HPDE6-E6E7 (cell line): ENCODE measurements at regions not wholly inside any gene's neighbourhood (a gene's known extent, or its start where the extent isn't known, plus 50 kb on each side); places are given as distances from the start of the nearest gene placed in this dataset.
"Not testable (repeated sequence)": the region's sequence is repeated elsewhere in the genome, so short reads cannot be mapped to it uniquely, and the experiment has no call there.

Experiments used
- DNase-seq: peaks from one replicate; pipeline ENCODE4 v3.0.0; 2011; ENCODE audit warnings: missing footprints; ENCODE audit errors: extremely low spot score

DNA sequence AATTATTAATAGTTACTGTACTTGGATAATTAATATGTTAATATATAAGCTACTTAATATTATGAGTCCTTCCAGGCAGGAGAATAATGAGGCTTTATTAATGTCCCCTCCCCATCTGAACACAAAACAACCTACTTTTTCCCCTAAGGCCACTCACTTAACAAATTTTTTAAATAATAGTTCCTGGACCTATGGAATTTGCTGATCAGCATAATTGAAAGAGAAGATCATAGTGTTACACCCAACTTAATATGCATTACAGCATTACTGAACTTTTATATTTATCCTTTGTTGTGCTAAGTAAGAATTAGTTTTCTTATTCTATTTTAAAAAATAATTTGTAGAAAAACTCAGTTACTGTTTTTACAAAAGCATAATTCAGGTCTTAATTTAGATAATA is 1537.7 kb upstream of the GOT2 start:
- DNase-seq: no peak

DNA sequence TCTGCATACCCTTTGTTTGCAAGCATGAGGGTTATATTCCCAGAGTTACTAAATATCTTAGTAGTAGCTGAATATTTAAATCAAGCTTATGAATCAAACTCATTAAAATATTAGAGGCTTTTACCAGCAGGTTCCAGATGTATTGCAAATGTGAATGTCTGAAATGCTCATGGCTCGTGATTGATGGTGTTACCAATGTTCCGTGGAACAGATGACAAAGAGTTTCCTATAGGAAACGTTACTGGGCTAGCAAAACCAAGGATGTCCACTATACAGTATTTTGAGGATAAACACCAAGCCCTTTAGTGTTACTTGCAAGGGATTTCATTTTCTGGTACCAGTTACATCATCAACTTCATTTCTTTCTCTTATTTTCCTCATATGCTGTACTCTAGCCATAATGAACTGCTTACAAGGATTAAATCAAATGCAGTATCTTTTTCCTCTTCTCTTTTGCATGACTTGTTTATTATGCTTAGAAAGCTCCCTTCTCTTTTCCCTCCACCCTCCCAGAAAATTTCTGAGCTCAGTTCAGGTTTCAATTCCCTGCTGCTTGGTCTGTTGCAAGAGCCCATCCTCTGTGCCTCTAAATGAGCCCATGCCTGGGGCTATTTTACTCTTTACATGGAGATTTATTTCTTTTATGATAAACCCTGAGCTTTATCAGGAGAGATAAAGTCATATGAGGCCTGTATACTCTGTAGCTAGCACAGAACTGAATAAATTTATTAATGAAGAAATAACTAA is 1537.1 kb upstream of the GOT2 start:
- DNase-seq: no peak

DNA sequence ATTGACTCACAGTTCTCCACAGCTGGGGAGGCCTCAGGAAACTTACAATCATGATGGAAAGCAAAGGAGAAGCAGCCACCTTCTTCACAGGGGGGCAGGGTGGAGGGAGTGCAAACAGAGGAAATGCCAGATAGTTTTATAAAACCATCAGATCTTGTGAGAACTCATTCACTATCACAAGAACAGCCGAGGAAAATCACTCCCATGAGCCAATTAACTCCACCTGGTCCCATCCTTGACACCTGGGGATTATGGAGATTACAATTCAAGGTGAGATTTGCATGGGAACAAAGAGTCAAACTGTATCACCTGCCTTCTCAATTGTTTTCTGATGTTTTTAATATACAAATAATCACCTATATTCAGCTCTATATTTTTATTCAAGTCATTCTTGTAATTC is 1527.3 kb upstream of the GOT2 start:
- DNase-seq: no peak

DNA sequence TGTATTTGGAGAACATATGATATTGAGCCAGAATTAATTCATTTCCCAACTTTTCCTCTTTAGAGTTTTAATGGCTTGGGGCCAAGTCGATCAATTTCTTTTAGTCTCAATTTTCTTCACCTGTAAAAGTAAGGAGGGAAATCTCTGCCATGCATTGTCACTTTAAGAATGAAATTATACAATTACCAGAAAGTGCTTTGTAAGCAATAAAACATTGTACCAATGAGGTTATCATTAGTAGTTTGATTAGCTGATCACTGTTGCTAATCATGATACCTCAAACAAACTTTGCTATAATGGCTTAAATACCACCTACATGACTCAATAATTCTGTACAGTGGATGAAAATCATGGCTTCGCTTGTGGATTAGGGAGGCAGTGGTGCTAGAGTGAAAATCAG is 1525.8 kb upstream of the GOT2 start:
- no peak for DNase-seq

DNA sequence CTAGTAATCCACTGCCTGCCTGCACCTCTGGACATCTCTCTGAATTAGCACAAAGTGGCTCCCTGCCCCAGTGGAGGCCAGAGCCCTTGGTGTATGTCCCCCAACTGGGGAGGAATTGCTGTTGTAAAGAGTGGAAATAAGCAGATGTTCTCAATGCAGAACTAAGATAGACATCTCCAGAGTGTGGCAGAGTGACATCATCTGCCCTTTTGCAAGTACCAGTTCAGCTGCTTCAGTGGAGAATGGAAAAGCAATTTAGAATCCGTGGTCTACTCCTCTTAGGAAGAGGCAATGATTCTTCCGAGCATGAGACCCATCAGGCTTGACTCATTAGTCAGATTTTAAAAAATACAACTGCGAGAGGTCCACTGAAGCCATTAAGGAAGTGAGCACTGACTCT is 1512.0 kb upstream of the GOT2 start:
- DNase-seq: no peak

DNA sequence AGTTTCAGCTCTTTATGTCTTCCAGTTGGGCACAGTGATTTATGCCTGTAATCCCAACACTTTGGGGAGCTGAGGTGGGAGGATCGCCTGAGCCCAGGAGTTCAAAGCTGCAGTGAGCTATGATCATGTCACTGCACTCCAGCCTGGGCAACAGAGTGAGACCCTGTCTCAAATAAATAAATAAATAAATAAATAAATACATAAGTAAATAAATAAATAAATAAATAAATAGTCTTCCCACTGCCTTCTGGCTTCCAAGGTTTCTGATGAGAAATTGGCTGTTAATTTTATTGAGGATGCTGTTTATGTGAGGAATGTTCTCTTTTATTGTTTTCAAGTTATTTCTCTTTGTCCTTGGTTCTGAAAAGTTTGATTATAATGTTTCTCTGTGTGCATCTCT is 1507.6 kb upstream of the GOT2 start:
- no peak for DNase-seq

DNA sequence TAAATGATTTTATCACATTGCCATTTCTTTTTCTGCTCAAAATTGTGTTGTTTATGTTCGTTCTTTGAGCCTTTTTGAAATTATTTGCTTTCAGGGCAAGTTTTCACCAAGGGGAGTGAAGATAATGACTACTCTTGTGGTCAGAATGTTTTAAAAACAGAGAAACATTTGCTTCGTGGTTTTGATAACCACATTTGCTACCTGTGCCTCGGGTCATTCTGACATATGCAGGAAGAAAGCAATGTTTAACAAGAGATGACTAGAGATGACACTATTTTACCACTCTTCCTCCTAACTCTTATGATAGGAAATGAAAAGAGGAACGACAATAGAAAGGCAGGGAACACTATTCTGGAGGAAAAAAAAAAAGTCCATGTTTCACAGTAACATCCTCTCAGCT is 1496.5 kb upstream of the GOT2 start:
- DNase-seq: peak; percentile 9

DNA sequence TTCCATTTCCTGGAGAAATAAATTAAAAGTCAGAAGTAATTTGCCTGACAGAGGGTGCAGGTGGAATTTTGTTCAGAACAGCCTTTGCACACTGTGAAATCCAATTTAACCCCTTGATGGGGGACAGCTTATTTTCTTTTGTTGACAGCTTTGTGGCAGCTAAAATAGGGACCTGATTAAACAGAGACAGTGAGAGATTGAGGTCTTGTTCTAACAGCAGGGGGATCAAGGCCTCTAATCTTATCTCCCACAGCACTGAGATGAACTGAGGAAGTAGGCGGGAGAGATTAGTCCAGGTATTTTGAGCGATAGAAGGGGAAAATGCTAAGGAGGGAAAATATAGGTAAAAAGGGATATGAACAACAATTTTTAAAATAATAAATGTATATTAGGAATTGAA is 1491.4 kb upstream of the GOT2 start:
- DNase-seq: no peak

DNA sequence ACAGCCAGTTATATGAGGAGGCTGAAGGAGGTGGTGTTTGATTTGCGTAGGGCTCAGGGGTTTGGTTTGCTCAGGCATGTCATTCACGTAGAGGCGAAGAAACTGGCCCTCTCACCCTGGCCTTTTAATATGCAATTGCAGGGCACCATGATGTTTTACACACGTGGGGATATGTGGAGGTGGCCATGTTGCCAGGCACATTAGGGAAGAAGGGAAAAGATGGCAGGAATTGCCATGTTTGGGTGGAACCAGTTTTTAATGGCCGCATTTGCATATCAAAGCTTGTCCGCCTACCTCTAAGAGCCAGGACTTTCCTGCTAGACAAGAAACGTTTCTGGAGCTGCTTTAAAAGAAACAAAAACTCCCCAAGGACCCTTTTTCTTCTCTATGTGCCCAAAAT is 1483.7 kb upstream of the GOT2 start:
- DNase-seq: no peak

DNA sequence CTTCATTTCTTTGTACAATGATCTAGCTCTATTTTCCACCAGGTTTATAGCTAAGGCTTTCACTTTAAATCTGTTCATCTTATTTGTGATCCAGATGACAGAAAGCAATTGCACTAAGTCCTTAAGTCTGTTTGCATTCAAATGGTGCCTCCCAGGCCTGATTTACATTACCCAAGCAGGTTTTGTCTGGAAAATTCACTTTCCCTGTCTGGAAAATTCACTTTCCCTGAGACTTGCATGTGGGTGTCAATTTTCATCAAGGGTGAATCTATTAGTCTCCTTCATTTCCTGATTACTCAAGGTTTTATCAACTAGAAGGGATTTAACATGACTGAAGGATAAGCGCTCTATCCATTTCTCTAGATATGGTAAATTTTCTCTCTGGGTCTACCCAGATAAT is 1480.2 kb upstream of the GOT2 start:
- no peak for DNase-seq

DNA sequence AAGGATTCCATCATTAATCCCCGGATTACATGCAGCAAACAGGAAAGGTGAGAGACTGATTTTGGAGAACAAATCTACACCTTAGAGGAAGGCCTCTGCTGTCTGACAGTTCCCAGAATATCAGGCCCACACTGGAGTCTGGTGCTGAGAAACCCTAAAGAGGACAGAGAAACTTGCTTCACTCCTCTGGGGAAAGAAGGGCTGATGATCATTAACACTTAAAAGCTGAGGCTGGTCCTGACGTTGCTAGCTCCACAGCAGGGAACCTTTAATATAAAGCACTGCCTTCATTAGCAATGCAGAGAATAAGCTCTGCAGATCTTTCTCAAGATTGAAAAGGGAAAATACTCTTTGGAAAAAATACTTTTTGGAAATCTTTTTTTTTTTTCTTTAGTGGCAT is 1472.4 kb upstream of the GOT2 start:
- no peak for DNase-seq

DNA sequence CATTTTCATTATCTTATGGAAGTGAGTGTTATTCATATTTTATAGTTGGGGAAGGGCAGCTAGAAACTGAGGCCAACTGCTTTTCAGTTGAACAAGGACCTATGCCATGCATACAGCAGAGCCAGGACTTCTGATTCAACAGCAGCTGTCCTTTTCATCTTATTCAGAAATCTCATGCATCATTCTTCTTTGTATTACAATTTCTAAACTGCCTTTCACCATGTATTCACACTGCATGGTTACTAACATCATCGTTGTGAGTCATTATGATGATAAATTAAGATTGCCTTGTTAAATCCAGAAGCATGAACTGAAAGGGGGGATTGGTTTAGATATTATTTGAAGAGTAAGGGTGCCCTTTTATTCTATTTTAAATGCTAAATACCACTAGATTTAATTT is 1470.1 kb upstream of the GOT2 start:
- no peak for DNase-seq

DNA sequence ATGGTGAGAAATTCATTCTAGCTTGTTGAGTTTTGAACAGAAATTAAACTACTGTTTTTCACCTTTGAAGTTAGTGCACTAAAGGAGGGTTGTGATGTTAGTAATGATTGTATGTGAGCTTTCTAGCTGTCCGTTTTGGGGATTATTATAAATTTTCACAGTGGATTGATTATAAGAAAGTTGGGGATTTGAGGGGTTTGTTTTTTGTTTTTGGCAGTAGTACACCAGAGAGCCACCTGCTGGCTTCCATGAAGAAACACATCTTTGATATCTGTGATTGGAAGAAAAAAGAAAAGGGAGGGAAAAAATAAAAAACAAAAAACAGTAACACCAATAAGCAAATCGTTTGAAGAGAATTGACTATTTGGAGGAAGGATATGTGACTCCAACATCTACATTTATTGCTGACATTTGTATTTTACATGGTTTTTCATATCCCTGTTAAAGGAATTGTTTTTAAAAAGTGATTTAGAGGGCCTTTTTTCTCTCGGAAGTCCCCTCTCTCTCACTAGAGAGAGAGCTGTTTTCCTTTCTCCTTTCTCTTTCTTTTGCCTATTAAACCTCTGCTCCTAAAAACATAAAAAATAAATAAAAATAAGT is 1469.5 kb upstream of the GOT2 start:
- no peak for DNase-seq

DNA sequence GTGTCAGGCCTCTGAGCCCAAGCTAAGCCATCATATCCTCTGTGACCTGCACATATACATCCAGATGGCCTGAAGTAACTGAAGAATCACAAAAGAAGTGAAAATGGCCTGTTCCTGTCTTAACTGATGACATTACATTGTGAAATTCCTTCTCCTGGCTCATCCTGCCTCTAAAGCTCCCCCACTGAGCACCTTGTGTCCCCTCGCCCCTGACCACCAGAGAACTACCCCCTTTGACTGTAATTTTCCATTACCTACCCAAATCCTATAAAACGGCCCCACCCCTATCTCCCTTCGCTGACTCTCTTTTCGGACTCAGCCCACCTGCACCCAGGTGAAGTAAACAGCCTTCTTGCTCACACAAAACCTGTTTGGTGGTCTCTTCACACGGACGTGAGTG is 1466.6 kb upstream of the GOT2 start:
- not testable (repeated sequence) for DNase-seq

DNA sequence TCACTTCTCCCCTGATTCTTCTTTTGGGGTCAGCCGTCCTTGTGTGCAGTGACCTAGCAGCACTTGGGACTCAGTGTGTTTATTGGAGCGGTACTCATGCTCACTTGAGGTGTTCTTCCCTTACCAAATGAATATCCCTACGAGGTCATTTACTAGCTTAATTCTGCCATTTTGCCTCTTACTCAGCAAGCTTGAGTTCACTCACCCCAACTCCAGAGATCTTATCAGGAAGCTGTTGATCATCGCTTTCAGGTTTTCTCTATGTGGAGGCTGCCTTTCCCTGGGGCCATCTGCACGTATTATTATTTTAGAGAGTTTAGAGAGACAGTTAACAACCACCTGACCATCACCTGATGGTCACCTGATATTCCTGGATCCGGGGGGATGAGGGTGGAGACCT is 1466.0 kb upstream of the GOT2 start:
- DNase-seq: no peak

DNA sequence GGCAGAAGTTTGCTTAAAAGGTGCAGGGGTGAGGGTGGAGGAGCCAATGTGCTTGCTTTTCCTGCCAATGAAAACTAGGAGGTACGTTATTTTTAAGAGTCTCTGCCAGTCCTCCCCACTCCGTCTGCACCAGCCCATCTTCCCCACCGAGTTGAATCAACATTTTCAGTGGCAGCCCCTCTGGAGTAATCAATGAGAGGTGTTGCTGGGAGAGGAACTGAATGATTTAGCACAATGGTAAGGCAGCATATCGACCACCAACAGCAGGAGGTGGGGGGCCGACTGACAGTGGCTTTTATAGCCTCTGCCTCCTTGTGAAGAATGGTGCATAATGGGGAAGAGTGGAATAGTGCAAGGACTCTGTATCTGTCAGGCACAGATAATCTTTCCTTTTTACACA is 1465.0 kb upstream of the GOT2 start:
- no peak for DNase-seq

DNA sequence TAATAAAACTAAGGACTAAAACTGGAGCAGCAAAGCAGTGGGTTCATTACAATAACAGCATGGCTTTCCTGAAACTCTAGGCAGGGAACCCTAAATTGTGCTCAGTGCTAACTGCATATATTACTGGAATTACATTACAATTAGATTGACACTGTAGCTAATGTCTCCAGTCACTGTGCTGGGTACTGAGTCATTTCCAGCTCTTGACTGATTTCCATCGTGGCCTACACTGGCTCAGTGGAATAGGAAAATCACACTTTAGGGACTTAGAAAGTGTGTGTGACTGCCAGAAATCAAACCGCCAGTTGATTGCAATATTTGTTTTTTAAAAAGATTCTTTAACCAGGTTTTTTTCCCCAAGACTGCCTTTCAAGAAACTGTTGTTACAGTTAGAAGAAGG is 1447.4 kb upstream of the GOT2 start:
- DNase-seq: no peak

DNA sequence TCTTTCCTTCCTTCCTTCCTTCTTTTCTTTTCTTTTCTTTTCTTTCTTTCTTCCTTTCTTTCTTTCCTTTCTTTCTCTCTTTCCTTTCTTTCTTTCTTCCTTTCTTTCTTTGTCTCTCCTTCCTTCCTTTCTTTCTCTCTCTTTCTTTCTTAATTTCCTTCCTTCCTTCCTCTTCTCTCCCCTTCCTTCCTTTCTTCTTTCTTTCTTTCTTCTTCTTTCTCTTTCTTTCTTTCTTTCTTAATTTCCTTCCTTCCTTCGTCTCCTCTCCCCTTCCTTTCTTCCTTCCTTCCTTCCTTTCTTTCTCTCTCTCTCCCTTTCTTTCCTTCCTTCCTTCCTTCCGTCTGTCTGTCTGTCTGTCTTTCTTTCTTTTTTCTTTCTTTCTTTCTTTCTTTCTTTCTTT is 1446.5 kb upstream of the GOT2 start:
- no peak for DNase-seq

DNA sequence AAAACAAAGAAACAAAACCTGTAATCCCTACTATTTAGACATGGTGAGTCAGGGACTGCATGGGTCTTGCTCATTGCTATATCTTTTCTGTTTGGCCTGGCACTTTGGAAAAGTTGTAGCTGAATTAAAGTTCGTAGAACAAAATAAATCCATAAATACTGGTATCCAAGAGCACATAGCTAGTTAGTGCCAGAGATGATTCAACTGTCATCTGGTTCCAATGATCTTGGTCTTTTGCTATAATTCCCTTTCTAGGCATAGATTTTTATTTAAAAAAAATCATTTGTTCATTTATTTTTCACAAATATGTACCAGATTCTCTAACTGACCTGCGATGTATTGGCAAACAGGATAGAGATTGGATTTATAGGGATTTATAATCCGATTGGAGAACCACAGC is 1436.1 kb upstream of the GOT2 start:
- no peak for DNase-seq

DNA sequence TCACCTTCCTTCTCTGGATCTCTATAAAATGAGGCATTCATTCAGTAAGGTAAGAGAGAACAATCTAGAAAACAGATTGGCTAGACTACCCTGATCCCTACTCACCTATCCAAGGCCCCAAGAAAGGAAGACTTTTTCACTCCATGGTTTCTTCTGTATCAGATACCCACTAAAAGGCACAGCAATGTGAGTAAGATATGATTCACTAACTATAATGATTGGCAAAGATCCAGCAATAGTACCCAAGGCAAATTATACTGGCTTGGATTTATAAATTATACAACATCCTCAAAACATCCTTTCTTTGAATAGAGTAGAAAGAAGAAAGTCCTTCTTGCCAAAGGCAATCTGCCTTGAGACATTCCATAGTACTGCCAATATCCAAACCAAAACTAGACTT is 1432.0 kb upstream of the GOT2 start:
- no peak for DNase-seq

DNA sequence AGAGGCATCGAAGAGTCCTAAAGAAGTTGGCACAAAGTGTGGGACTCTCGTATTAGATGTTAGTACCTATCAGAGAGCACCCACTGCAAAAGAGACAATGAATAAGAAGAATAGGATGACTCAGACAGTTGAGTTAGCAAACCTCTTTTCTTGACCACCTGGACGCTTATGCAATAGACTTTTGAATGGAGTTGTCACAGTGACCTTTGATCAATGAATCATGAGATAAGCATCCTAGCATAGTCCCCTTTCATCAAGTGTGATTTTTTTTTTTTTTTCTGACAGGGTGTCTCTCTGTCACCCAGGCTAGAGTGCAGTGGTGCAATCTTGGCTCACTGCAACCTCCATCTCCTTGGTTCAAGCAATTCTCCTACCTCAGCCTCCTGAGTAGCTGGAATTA is 1417.9 kb upstream of the GOT2 start:
- DNase-seq: no peak

DNA sequence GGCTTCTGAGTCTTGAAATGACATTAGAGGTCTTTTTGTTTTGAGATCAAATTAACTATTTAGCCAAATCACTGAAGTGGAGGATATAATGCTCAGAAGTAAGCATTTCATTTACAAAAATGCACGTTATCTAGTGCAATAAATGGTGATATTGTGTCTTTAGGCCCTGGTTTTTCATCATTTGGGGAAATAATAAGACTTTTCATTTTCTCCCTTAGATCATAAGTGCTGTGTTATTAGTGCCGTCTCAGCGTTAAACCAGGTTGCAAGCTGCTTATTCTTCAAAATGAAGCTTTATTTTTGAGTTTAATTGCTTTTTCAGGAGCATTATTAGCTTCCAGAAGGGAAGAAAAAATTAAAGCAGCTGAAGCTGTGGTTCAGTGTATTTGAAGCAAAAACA is 1416.8 kb upstream of the GOT2 start:
- no peak for DNase-seq

DNA sequence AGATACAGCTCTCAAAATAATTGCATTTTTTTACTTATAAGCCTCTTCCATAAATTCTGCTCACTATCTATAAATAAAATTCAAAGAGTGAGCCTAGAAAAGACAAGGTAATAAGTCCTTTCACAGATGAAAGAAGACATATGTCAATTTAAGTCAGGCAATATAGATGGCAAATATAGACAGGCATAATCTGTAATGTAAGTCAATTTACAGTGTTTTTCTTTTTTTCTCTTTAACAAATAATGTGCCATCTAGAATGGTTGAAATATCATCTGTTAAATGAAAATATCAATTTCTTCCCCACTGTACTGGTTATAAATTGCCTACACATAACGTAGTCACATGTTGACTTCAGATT is 1409.2 kb upstream of the GOT2 start:
- DNase-seq: no peak
